Sigmoid colon (tissue), 3 donors: ENCODE measurements at regions not wholly inside any gene's neighbourhood (a gene's known extent, or its start where the extent isn't known, plus 50 kb on each side); places are given as distances from the start of the nearest gene placed in this dataset.

Experiments
- CTCF ChIP-seq, 4 experiments: fragments of 450-650 bp in 3 of 4; fragments of 200-600 bp in 1 of 4; IDR thresholded peaks; one replicate each; pipeline ENCODE4 v1.5.1; 2016 to 2019; ENCODE audit warnings: antibody characterized with exemption in 4 of 4, mild to moderate bottlenecking in 3 of 4, moderate library complexity in 2 of 4
- POLR2A ChIP-seq, 2 donors: fragments of 450-650 bp; IDR thresholded peaks; one replicate each; pipeline ENCODE4 v1.6.1; 2016; ENCODE audit warnings: antibody characterized with exemption in 2 of 2, mild to moderate bottlenecking in 2 of 2, moderate library complexity in 2 of 2

GRCh38 chr6:48472535-48472934 is 361.5 kb upstream of the PTCHD4 start:
- TF ChIP-seq CTCF (IDR thresholded peaks at IDR 0.05) (no peak), POLR2A (IDR thresholded peaks at IDR 0.05) (no peak)
